ENCODE measurements at regions not wholly inside any gene's neighbourhood (a gene's known extent, or its start where the extent isn't known, plus 50 kb on each side); places are given as distances from the start of the nearest gene placed in this dataset.

DNA sequence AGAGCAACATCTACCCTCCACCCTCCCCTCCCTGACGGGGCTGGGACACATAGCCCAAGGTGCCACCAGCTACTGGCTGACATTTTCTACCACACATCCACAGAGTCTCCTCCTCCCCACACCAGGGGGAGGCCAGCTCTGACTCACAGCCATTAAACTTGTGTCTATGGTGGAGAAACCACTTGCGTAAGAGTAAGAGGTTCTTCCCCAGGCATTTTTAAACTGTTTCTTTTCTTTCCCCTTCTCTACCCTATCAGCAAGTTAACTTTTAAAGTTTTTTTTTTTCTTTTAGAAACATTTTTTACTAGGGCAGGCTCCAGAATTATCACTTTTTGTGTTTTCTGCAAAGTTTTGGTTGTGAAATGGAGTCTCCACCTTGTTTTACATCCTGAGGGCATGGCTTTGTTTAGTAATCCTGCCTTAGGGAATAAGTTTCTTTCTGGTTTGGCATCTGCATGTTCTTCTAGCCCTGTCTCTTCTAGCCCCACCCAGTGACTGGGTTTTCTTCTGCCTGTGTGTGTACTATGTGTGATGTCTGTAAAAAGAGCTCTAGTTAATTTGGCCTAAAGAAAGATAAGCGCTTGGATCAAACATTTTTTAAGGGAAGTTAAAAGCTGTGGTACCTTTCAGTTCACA, 148.8 kb upstream of the GADL1 start:
- no peak overlapping the region for H3K27ac Mint-ChIP-seq
- no peak for DNase-seq
- no peaks in the 10 kb centered on the region for H3K36me3 Mint-ChIP-seq (ENCODE audit: low read depth)
- ATAC-seq = no peak
- no peaks in the 10 kb centered on the region for H3K9me3 ChIP-seq (ENCODE audit: control insufficient read depth, low read length, poor library complexity, severe bottlenecking)
- no peaks in the 10 kb centered on the region for H3K4me1 Mint-ChIP-seq
- no peaks in the 10 kb centered on the region for H3K27me3 Mint-ChIP-seq
- no peak overlapping the region for H3K4me3 Mint-ChIP-seq

DNA sequence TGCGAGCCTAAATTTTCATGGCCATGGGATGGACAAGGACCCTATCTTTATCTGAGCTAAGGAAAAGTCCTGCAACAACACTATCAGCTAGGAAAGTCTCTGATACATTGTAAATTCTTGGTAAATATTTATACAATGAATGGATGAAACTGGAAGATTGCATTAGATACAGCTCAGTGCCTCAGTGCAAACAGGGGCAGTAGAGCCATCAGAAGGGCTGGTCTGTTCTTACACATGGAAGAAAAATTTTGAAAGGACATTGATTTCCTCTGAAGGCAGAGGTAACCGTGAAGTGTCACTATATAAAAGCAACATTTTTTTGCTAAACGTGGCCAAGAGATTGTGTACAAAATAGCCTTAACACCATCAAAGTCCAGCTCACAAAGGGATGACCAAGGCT, 153.2 kb upstream of the GADL1 start:
- H3K9me3 ChIP-seq (ENCODE audit: control insufficient read depth, low read length, poor library complexity, severe bottlenecking) = no peaks in the 10 kb centered on the region
- Mint-ChIP-seq H3K4me3 (no peak overlapping the region), H3K27ac (no peak overlapping the region), H3K4me1 (no peaks in the 10 kb centered on the region), H3K36me3 (ENCODE audit: low read depth) (no peaks in the 10 kb centered on the region), H3K27me3 (no peaks in the 10 kb centered on the region)
- DNase-seq = no peak
- ATAC-seq = no peak

DNA sequence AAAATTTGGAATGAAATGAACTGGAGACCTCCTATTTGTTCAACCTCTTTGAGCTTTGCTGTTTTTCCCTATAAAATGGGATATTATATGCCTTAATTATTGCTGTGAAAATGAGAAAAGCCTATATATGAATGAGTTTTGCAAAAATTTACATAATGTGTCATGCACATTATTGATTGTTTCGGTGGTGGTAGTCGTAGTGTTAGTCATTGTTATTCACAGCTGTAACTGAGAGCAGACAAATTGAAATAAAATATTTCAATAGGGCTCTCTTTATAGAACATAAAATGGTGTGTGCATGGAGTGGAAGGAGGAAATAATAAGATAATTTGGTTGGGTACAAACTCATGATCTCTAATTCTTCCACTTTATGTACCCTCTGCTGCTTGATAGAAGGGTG, 153.7 kb upstream of the GADL1 start:
- Mint-ChIP-seq H3K27ac (no peak overlapping the region), H3K36me3 (ENCODE audit: low read depth) (no peaks in the 10 kb centered on the region), H3K4me1 (no peaks in the 10 kb centered on the region), H3K27me3 (no peaks in the 10 kb centered on the region), H3K4me3 (no peak overlapping the region)
- DNase-seq (no peak), ATAC-seq (no peak)
- H3K9me3 ChIP-seq (ENCODE audit: control insufficient read depth, low read length, poor library complexity, severe bottlenecking) = no peaks in the 10 kb centered on the region

DNA sequence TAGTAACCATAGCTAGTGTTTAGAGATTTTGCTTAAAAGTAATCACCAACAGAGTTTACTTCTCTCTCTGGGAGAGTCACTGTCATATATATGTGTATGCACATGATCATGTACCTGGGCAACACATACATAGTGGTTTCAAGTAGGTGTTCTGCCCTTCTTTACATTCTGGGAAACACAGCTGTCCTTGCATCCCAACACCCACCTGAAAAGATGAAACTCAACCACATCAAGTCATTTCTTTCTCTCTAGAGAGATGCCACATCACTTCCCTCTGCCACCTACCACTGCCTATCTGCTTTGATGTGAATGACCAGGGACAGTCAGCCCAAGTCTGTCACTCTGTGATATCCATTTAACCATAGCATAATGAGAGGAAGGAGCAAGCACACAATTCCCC, 155.8 kb upstream of the GADL1 start:
- ATAC-seq (no peak), DNase-seq (no peak)
- no peaks in the 10 kb centered on the region for H3K9me3 ChIP-seq (ENCODE audit: control insufficient read depth, low read length, poor library complexity, severe bottlenecking)
- Mint-ChIP-seq H3K4me1 (no peaks in the 10 kb centered on the region), H3K36me3 (ENCODE audit: low read depth) (no peaks in the 10 kb centered on the region), H3K4me3 (no peak overlapping the region), H3K27ac (no peak overlapping the region), H3K27me3 (no peaks in the 10 kb centered on the region)

DNA sequence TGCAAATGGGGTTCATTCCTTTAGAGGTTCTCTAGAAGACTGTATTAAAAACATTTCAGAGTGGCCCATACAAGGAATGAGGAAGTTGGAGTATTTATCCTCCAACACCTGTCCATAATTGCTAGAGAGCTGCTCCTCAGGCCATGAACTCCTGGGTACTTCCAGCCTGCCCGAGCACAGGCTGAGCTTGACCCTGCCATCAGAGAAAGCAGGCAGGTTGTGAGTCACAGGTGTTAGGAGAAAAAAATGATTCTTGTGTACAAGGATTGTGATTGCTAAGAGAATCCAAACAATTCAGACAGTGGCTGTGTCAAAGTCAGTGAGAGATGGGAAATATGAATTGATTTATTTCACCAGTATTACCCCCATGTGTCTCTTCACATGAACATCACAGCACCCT, 156.8 kb upstream of the GADL1 start:
- Mint-ChIP-seq H3K4me3 (no peak overlapping the region), H3K27ac (no peak overlapping the region)
- no peak for DNase-seq

DNA sequence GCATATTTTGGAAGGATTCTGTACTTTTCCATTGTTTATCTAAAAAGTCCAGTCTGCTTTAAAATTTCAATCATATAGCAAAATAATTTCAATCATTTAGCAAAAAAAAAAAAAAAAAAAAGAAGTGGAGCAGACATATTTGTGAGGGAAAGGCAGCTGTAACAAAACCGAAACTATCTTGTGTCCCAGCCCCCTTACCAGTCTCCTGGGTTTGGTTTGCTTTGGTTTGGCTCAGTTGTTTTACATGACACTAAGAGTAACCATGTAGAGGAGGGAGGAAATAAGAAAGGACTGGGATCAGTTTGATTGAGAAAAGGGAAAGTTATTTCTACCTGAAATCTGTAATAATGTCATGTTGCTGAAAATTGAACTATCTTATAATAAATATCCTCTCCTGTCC, 158.8 kb upstream of the GADL1 start:
- H3K9me3 ChIP-seq (ENCODE audit: control insufficient read depth, low read length, poor library complexity, severe bottlenecking) = no peaks in the 10 kb centered on the region
- no peaks in the 10 kb centered on the region for H3K27me3 Mint-ChIP-seq
- DNase-seq = no peak
- H3K27ac Mint-ChIP-seq = no peak overlapping the region
- ATAC-seq = no peak
- H3K4me3 Mint-ChIP-seq = no peak overlapping the region
- no peaks in the 10 kb centered on the region for H3K36me3 Mint-ChIP-seq (ENCODE audit: low read depth)
- H3K4me1 Mint-ChIP-seq = no peaks in the 10 kb centered on the region

More for the DNA sequence above, 156.8 kb upstream of the GADL1 start:
- no peaks in the 10 kb centered on the region for H3K9me3 ChIP-seq (ENCODE audit: control insufficient read depth, low read length, poor library complexity, severe bottlenecking)
- ATAC-seq = no peak
- Mint-ChIP-seq H3K36me3 (ENCODE audit: low read depth) (no peaks in the 10 kb centered on the region), H3K4me1 (no peaks in the 10 kb centered on the region), H3K27me3 (no peaks in the 10 kb centered on the region)

DNA sequence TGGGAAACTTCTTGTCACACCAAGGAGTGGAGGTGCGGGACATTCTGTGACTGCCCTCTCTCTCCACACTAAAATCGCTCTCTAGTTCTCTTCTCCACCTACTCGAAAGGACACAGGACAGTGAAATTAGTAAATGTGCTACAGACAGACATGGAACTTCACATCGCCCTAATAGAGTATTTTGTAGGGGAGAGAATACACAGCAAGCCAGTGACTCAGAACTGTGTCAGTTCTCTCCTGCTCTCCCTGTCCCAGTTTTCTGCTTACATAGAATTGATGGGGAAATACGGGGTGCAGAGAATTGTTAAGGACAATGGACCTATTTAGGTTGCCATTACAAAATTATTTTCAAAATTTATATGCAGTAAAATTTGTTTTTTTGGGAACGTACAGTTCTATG, 159.6 kb upstream of the GADL1 start:
- Mint-ChIP-seq H3K27me3 (no peaks in the 10 kb centered on the region), H3K27ac (no peak overlapping the region), H3K4me3 (no peak overlapping the region), H3K36me3 (ENCODE audit: low read depth) (no peaks in the 10 kb centered on the region), H3K4me1 (no peaks in the 10 kb centered on the region)
- DNase-seq (no peak), ATAC-seq (no peak)
- no peaks in the 10 kb centered on the region for H3K9me3 ChIP-seq (ENCODE audit: control insufficient read depth, low read length, poor library complexity, severe bottlenecking)

DNA sequence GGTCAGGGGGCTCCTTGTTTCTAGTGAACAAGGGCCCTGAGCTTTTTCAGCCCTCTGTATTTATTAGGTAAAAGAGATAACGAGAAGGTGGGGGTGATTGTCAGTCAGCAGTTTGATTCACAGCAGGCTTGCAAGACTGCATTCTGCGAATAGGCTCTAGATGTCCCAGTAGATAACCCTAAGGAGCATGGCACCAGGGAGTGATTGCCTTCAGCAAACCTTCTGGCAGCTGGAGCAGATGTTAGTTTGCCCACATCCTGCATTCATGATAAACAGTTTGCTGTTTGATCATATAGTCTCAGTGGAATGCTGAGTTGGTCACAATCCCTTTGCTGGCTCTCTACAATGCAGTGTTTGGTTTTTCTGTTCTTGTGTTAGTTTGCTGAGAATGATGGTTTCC, 161.3 kb upstream of the GADL1 start:
- Mint-ChIP-seq H3K27ac (no peak overlapping the region), H3K4me3 (no peak overlapping the region), H3K4me1 (no peaks in the 10 kb centered on the region), H3K27me3 (no peaks in the 10 kb centered on the region), H3K36me3 (ENCODE audit: low read depth) (peaks cover 1% of the 10 kb centered on the region)
- H3K9me3 ChIP-seq (ENCODE audit: control insufficient read depth, low read length, poor library complexity, severe bottlenecking) = no peaks in the 10 kb centered on the region
- no peak for ATAC-seq
- no peak for DNase-seq

DNA sequence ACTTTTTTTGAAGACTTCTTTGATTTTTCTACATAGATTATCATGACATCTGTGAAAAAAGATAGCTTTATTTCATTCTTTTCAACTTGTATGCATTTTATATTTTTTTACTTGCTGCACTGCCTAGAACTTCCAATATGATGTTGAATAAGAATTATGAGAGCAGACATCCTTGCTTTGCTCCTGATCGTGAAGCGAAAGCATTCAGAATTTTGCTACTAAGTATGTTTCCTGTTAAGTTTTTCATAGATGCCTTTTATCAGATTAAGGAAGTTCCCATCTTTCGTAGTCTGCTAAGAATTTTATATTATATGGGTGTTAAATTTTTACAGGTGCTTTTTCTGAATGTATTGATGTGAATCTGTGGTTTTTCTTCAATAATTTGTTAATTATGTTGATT, 163.4 kb upstream of the GADL1 start:
- no peaks in the 10 kb centered on the region for H3K4me1 Mint-ChIP-seq
- no peak overlapping the region for H3K4me3 Mint-ChIP-seq
- H3K9me3 ChIP-seq (ENCODE audit: control insufficient read depth, low read length, poor library complexity, severe bottlenecking) = no peaks in the 10 kb centered on the region
- DNase-seq = no peak
- H3K27ac Mint-ChIP-seq = no peak overlapping the region
- no peak for ATAC-seq
- H3K36me3 Mint-ChIP-seq (ENCODE audit: low read depth) = peaks cover 4% of the 10 kb centered on the region
- no peaks in the 10 kb centered on the region for H3K27me3 Mint-ChIP-seq

DNA sequence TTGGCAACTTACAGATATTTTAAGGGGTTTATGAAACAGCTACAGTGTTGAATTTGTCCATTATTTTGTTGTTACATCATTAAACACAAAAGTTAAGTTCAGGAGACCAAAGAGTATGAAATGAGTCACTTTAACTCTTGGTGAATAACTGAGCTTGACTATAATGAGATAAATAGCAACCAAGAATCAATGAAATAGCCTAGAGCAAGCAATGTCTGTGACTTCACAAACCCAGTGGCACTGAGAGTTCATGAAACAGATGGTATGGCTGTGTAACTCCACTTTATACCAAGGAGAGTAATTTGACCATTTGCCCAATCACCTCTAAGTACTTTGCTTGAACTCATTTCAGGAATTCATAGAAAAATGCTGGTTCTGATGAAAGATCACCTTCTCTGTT, 169.6 kb upstream of the GADL1 start:
- no peaks in the 10 kb centered on the region for H3K9me3 ChIP-seq (ENCODE audit: control insufficient read depth, low read length, poor library complexity, severe bottlenecking)
- Mint-ChIP-seq H3K36me3 (ENCODE audit: low read depth) (peaks cover 7% of the 10 kb centered on the region), H3K27me3 (no peaks in the 10 kb centered on the region), H3K4me1 (peaks cover 4% of the 10 kb centered on the region), H3K4me3 (no peak overlapping the region), H3K27ac (peak overlapping the region; percentile 57)
- no peak for DNase-seq
- ATAC-seq = no peak

DNA sequence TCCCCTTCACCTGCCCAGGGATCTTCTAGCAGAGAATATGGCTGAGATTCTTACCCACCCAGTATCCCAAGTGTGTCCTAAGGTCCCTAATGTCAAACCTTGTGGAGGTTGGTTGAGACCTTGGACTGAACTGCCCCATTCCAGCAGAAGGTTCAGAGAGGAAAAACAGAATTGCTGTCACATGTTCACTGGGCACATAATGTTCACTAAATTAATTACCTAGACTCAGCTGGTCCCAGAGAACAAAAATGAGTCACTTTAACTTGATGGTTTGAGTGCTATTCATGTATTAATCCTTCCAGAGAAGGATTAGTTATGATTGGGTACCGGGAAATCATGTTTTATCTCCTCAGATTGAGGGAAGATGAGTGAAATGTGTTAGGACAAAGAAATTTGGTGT, 171.3 kb upstream of the GADL1 start:
- no peak overlapping the region for H3K27ac Mint-ChIP-seq
- ATAC-seq = no peak

DNA sequence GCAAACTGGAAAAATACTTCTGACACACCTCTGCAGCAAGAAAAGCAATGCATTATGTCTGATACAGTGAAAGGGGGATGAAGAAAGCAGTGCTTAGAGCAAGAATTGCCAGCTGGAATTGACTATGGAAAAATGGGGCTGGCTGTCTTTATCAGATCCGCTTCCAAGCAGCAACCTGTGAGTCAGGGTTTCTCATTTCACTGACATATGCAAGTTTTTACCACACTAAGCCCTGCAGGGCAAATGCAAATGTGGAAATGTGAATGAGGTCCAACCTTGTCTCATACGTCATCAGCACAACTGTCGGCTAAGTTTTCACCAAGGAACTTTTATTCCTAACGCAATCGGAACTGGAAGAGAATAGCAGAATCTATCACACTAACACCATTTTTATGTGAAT, 172.5 kb upstream of the GADL1 start:
- H3K9me3 ChIP-seq (ENCODE audit: control insufficient read depth, low read length, poor library complexity, severe bottlenecking) = no peaks in the 10 kb centered on the region
- ATAC-seq = no peak
- peaks cover 3% of the 10 kb centered on the region for H3K36me3 Mint-ChIP-seq (ENCODE audit: low read depth)
- H3K4me3 Mint-ChIP-seq = no peak overlapping the region
- no peak for DNase-seq
- H3K4me1 Mint-ChIP-seq = peaks cover 4% of the 10 kb centered on the region
- H3K27ac Mint-ChIP-seq = no peak overlapping the region
- H3K27me3 Mint-ChIP-seq = no peaks in the 10 kb centered on the region

More for the DNA sequence above, 171.3 kb upstream of the GADL1 start:
- Mint-ChIP-seq H3K36me3 (ENCODE audit: low read depth) (peaks cover 6% of the 10 kb centered on the region), H3K27me3 (no peaks in the 10 kb centered on the region), H3K4me1 (peaks cover 4% of the 10 kb centered on the region), H3K4me3 (no peak overlapping the region)
- DNase-seq = no peak
- no peaks in the 10 kb centered on the region for H3K9me3 ChIP-seq (ENCODE audit: control insufficient read depth, low read length, poor library complexity, severe bottlenecking)

DNA sequence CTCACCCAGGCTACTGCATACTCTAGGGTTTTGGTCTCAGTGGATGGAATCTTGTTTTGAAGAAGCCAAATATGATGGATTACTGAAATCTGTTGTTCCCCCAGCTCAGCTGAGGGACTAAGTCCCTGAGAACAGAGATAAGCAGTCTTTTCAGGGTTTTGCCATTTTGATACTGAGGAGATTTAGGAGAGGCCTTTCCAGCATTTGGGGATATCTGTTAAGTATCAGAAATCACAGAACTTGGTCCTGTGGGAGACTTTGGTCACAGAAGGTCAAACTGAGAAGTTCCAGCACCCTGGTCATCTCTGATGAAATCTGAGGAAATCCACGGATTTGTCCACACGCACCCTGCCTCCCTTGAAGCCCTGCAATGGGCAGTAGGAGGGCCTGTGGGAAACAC, 181.0 kb upstream of the GADL1 start:
- no peak for ATAC-seq
- Mint-ChIP-seq H3K36me3 (ENCODE audit: low read depth) (no peaks in the 10 kb centered on the region), H3K4me1 (peaks cover 5% of the 10 kb centered on the region), H3K4me3 (no peak overlapping the region), H3K27ac (no peak overlapping the region), H3K27me3 (no peaks in the 10 kb centered on the region)
- H3K9me3 ChIP-seq (ENCODE audit: control insufficient read depth, low read length, poor library complexity, severe bottlenecking) = no peaks in the 10 kb centered on the region
- no peak for DNase-seq

DNA sequence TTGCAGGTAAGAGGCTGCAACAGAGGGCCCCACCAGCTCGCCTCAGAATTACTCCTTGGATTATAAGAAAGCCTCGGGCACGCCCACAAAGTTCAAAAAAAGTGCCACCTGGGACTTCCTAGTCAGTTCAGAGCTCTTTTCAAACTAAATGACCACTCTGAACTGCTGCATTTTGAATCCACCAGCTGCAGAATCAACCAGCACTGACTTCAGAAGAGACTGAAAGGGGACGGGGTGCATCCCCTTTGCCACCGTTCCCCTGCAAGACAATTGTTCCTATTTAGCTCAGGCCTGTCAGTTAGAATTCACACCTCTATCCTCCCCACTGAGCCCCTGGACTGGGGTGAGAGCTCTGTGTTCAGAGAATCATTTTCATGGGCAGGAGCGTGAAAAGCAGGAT, 181.4 kb upstream of the GADL1 start:
- ATAC-seq (no peak), DNase-seq (no peak)
- Mint-ChIP-seq H3K4me1 (peaks cover 5% of the 10 kb centered on the region), H3K27ac (no peak overlapping the region), H3K4me3 (no peak overlapping the region), H3K36me3 (ENCODE audit: low read depth) (no peaks in the 10 kb centered on the region), H3K27me3 (no peaks in the 10 kb centered on the region)
- no peaks in the 10 kb centered on the region for H3K9me3 ChIP-seq (ENCODE audit: control insufficient read depth, low read length, poor library complexity, severe bottlenecking)
